DOHH2 (cell line): ENCODE measurements at regions not wholly inside any gene's neighbourhood (a gene's known extent, or its start where the extent isn't known, plus 50 kb on each side); places are given as distances from the start of the nearest gene placed in this dataset.

Experiments
- H3F3A ChIP-seq: fragments of 200-600 bp; sonication (generic), shearing (Covaris generic); 2 replicates; pipeline ENCODE4 v1.6.0; 2016; ENCODE audit warnings: antibody characterized with exemption, mild to moderate bottlenecking; ENCODE audit not compliant: control insufficient read depth, insufficient read depth
- H3K27ac ChIP-seq: fragments of 200-600 bp; sonication (generic); 2 replicates; pipeline ENCODE4 v1.5.1; 2014; ENCODE audit warnings: low read depth, mild to moderate bottlenecking, low read length, moderate library complexity
- H3K27me3 ChIP-seq: fragments of 200-600 bp; sonication (generic); 2 replicates; pipeline ENCODE4 v1.6.1; 2014; ENCODE audit warnings: mild to moderate bottlenecking, low read length, mixed read lengths; ENCODE audit not compliant: control insufficient read depth
- H3K36me3 ChIP-seq: fragments of 200-600 bp; sonication (generic); 2 replicates; pipeline ENCODE4 v1.6.1; 2014; ENCODE audit warnings: mild to moderate bottlenecking, low read length, moderate library complexity, mixed read lengths; ENCODE audit not compliant: control insufficient read depth
- H3K4me1 ChIP-seq: fragments of 200-600 bp; sonication (generic); 2 replicates; pipeline ENCODE4 v1.6.1; 2014; ENCODE audit warnings: mild to moderate bottlenecking, low read length, mixed read lengths; ENCODE audit not compliant: control insufficient read depth
- H3K4me2 ChIP-seq: fragments of 200-600 bp; sonication (generic); 2 replicates; pipeline ENCODE4 v1.6.0; 2014; ENCODE audit warnings: mild to moderate bottlenecking, low read length, moderate library complexity
- H3K4me3 ChIP-seq: fragments of 200-600 bp; sonication (generic); 2 replicates; pipeline ENCODE4 v1.5.1; 2014; ENCODE audit warnings: mild to moderate bottlenecking, low read length, mixed read lengths
- H3K79me2 ChIP-seq: fragments of 200-600 bp; sonication (generic); 2 replicates; pipeline ENCODE4 v1.6.1; 2014; ENCODE audit warnings: mild to moderate bottlenecking, low read length, mixed read lengths; ENCODE audit not compliant: control insufficient read depth
- H3K9me2 ChIP-seq: fragments of 200-600 bp; sonication (generic); replicated peaks from 2 replicates; pipeline ENCODE4 v1.6.1; 2014; ENCODE audit warnings: mild to moderate bottlenecking, low read length, mixed read lengths; ENCODE audit not compliant: control insufficient read depth
- H3K9me3 ChIP-seq: fragments of 200-600 bp; sonication (generic); 2 replicates; pipeline ENCODE4 v1.6.1; 2014; ENCODE audit warnings: antibody characterized with exemption, low read length, mixed read lengths; ENCODE audit not compliant: control insufficient read depth, insufficient read depth
- H4K20me1 ChIP-seq: fragments of 200-600 bp; sonication (generic); 2 replicates; pipeline ENCODE4 v1.6.0; 2014; ENCODE audit warnings: low read depth, mild to moderate bottlenecking, antibody characterized with exemption, low read length, moderate library complexity; ENCODE audit not compliant: control insufficient read depth, insufficient read depth
- CTCF ChIP-seq: fragments of 200-600 bp; sonication (generic); IDR thresholded peaks from one replicate; pipeline ENCODE4 v1.5.1; 2014; ENCODE audit warnings: antibody characterized with exemption, mild to moderate bottlenecking, low read depth, low read length; ENCODE audit not compliant: poor library complexity, severe bottlenecking
- EZH2phosphoT487 ChIP-seq: fragments of 200-600 bp; sonication (generic); IDR thresholded peaks from 2 replicates; pipeline ENCODE4 v1.6.1; 2017; ENCODE audit warnings: borderline replicate concordance, mild to moderate bottlenecking, antibody characterized with exemption, low read length, moderate library complexity, mixed read lengths

- TF ChIP-seq CTCF (no peak), EZH2phosphoT487 (no peak)
- Histone ChIP-seq H3F3A (no peaks in the 10 kb centered on the region), H3K9me2 (no peaks in the 10 kb centered on the region; the same call in 1 of the 2 replicates), H3K4me3 (no peak overlapping the region), H3K36me3 (no peaks in the 10 kb centered on the region), H3K79me2 (no peaks in the 10 kb centered on the region), H3K4me2 (no peak overlapping the region), H3K27ac (no peak overlapping the region), H4K20me1 (no peaks in the 10 kb centered on the region), H3K27me3 (no peaks in the 10 kb centered on the region), H3K4me1 (no peaks in the 10 kb centered on the region), H3K9me3 (no peaks in the 10 kb centered on the region; the same call in 1 of the 2 replicates)
Measured at GRCh38 chr20:7617797-7618196, 322.5 kb downstream of the HAO1 start.

- no peak for TF ChIP-seq EZH2phosphoT487
- no peak for TF ChIP-seq CTCF
- no peaks in the 10 kb centered on the region for H3K4me1 ChIP-seq
- no peak overlapping the region for H3K4me3 ChIP-seq
- no peaks in the 10 kb centered on the region for H4K20me1 ChIP-seq
- H3K4me2 ChIP-seq = no peak overlapping the region
- no peaks in the 10 kb centered on the region for H3K79me2 ChIP-seq
- no peaks in the 10 kb centered on the region for H3K27me3 ChIP-seq
- no peaks in the 10 kb centered on the region for H3K36me3 ChIP-seq
- H3K9me3 ChIP-seq = no peaks in the 10 kb centered on the region; the same call in 1 of the 2 replicates
- no peaks in the 10 kb centered on the region for H3F3A ChIP-seq
- H3K27ac ChIP-seq = no peak overlapping the region
- H3K9me2 ChIP-seq = no peaks in the 10 kb centered on the region; the same call in 1 of the 2 replicates
Measured at GRCh38 chr20:7622399-7622961, 317.8 kb downstream of the HAO1 start.

GRCh38 chr20:7624886-7625285 is 315.4 kb downstream of the HAO1 start:
- no peaks in the 10 kb centered on the region; the same call in 1 of the 2 replicates for H3K9me2 ChIP-seq
- TF ChIP-seq EZH2phosphoT487 (no peak), CTCF (no peak)
- H3K9me3 ChIP-seq = no peaks in the 10 kb centered on the region; the same call in 1 of the 2 replicates
- H3K27me3 ChIP-seq = no peaks in the 10 kb centered on the region
- H3K4me1 ChIP-seq = no peaks in the 10 kb centered on the region
- no peaks in the 10 kb centered on the region for H3K36me3 ChIP-seq
- no peaks in the 10 kb centered on the region for H4K20me1 ChIP-seq
- no peak overlapping the region for H3K4me3 ChIP-seq
- no peaks in the 10 kb centered on the region for H3F3A ChIP-seq
- H3K4me2 ChIP-seq = no peak overlapping the region
- no peaks in the 10 kb centered on the region for H3K79me2 ChIP-seq
- no peak overlapping the region for H3K27ac ChIP-seq
